HG02970 (cell line): ENCODE measurements at regions not wholly inside any gene's neighbourhood (a gene's known extent, or its start where the extent isn't known, plus 50 kb on each side); places are given as distances from the start of the nearest gene placed in this dataset.

Experiments
- ATAC-seq: cut with Tn5 transposase; IDR thresholded peaks from one replicate; pipeline ENCODE4 v1.9.1; 2021; ENCODE audit warnings: mild to moderate bottlenecking, moderate library complexity, moderate number of reproducible peaks; ENCODE audit not compliant: unreplicated experiment, low FRiP score

GRCh38 chr10:131618587-131619267 lies 282.1 kb upstream of the PPP2R2D start:
- ATAC-seq = no peak

- ATAC-seq = no peak
Observed at GRCh38 chr10:131620314-131620713, 280.5 kb upstream of the PPP2R2D start.

GRCh38 chr10:131620904-131621303 lies 279.9 kb upstream of the PPP2R2D start:
- no peak for ATAC-seq

DNA sequence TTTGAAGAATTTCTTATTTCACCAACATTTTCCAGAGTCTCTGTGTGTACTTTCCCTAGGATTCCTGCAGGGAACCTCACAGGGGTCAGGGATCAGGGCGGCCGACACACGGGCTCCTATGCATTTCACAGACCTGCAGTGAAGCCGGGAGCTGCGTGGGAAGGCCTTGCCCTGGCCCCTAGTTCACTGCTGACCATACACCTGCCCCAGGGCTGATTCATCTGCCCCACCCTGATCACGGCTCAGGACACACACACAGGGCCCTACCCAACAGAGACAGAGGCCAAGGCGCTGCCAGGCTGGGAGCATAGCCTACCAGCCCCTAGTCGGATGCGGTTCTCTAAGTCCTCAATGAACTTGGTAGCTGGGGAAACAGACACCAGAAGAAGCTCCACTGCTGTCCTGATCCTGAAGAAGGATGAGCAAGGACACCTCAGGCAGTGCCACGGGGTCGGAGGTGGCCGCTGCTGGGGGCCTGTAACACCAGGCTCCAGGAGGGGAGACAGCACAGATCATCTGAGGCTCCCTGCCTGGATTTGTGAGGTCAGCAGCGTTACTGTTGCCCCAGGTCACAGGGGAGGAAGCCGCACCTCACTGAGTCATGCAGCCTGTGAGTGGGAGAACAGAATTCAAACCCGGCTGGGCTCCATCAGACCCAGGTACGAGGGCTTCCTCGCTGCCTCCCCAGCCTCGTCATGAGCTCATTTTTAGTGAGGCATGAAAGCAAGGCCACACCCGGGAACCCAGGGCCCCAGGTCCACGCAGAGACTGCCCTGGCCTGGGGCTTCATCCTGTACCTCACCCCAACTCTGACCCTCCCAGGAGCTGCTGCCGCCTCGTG lies 278.8 kb upstream of the PPP2R2D start:
- no peak for ATAC-seq

GRCh38 chr10:131625041-131625440 lies 275.8 kb upstream of the PPP2R2D start:
- no peak for ATAC-seq

DNA sequence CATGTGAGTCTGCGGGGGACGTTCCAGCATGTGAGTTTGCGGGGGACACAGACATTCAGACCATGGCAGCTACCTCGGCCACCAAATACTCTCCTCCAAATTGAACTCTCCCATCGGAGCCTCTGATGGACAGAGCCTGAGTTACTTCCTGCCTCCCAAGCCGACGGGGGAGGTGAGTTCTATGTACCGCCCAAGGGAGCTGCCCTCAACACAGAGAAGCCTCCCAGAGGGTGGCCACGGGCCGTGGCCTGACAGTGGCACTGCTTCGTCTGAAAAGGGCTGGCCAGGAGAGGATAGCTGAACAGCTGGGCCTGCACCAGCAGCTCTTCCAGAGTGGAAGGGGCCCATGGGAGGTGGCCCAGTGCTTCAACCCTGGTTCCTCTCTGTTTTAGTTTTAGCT lies 274.5 kb upstream of the PPP2R2D start:
- ATAC-seq = no peak

- no peak for ATAC-seq
Observed at GRCh38 chr10:131629026-131629770, 271.6 kb upstream of the PPP2R2D start.

DNA sequence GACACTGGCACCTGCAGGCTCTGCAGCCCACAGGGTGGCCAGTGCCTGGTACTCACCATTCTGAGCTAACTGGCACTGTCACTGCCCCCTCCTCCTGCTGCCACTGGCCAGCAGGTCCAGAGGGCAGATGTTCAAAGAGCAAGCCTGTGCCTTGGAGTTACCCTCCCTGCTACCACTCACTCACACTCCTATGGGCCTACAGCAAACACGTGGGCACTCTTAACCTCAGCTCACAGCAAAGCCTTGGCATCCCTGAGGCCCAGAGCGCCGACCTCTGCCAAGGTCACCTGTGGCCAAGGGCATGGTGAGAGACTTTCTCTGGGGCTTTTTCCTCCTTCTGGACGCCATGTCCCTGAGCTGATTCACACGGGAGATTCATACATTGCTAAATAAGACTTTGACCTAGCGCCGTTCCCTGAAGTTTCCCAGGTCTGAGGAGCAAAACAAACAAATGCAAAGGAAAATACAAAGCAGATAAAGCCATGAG lies 270.0 kb upstream of the PPP2R2D start:
- no peak for ATAC-seq

GRCh38 chr10:131631619-131632018 lies 269.2 kb upstream of the PPP2R2D start:
- ATAC-seq = no peak

- no peak for ATAC-seq
Observed at GRCh38 chr10:131635564-131636015, 265.2 kb upstream of the PPP2R2D start.

DNA sequence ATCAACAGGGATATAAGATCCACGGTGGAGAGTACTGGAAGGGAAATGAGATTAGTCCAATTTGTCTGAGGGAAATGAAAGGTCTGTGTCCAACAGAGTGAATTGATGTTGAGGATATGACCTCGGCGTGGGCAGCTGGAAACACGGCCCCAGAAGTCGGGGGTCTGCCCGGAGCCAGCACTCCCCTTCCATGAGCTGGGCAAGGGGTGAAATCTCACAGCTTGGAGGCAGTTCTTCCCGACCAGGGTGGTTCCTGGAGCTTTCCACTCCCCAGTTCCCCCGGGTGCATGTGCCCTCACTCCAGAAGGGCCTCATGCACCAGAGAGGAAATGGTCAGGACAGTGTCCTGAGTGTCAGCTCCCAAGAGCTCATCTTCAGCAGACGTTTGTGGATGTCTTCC lies 264.7 kb upstream of the PPP2R2D start:
- ATAC-seq = no peak

DNA sequence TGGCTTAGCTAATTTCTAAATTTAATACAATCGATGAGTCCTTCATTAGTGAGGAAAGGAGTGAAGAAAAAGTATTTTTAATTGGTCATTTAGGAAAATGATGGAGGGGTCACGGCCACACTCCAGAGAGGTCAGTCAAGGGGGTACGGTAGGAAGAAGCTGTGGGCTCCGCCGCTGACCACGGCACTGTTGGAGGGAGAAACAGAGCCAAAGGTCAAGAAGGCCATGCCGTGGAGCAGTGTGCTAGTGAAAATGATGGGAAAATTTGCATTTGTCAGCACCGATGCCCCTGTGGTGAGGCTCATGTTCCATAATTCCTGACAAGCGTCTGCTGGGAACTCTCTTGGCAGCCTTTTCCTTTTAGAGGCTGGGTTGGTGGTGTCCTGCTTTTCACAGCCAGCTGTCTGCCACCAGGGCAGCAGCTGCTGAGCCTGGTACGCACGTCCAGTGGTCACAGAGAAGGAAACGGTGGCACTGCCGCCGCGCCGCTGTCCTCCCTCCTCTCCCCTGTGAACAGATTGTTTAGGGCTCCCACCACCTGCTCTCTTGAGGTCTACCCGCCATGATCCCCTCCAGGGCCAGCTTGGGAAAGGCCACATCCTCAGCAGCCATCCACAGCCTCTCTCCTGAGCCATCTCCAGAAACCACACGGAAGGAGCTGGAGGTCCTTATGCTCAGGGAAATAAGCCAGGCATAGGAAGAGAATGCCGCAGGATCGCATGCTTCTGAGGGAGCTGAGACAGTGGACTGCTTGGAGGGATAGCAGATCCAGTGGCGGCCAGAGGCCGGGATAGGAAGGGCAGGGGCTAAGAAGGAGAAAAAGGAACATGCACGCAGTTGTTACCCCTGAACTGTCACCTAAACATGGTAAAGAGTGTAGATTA lies 263.7 kb upstream of the PPP2R2D start:
- ATAC-seq = no peak

- no peak for ATAC-seq
Observed at GRCh38 chr10:131638049-131638879, 262.5 kb upstream of the PPP2R2D start.

- no peak for ATAC-seq
Observed at GRCh38 chr10:131638880-131639278, 261.9 kb upstream of the PPP2R2D start.

- no peak for ATAC-seq
Observed at GRCh38 chr10:131640045-131640644, 260.7 kb upstream of the PPP2R2D start.

DNA sequence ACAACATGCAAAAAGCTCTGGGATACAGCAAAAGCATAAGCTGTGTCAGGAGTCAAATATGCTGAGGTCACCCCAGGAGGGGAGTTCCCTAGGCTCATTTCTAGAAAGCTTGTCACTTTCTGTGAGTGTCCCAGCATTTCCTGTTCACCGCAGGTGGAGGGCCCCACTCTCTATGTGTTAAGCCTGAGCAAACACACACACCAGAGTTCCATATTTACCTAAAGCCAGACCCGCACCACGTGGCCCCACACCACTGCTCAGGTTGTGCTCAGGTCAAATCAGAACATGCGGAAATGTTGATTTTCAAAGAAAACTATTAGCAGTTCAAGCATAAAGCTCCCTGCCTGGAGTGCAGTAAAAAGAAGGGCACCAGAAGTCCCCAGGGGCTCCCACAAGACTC lies 259.6 kb upstream of the PPP2R2D start:
- ATAC-seq = peak; percentile 99

DNA sequence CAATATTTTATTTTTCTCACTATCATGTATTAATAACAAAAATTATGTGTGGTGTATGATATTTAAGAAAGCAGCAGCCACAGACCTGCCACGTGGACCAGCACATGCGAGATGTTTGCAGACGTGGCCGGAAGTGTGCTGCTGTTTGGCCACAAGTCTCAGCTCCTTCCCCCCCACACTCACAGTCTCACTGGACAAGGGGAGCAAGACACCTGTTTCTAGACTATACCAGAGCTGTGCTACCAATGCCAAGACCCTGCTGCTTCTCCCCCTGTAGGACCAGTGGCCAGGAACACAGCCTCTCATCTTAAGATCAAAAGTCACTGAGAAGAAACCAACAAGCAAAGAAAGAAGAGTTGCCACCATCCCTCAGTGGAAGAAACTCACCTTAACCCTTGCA lies 258.9 kb upstream of the PPP2R2D start:
- no peak for ATAC-seq

DNA sequence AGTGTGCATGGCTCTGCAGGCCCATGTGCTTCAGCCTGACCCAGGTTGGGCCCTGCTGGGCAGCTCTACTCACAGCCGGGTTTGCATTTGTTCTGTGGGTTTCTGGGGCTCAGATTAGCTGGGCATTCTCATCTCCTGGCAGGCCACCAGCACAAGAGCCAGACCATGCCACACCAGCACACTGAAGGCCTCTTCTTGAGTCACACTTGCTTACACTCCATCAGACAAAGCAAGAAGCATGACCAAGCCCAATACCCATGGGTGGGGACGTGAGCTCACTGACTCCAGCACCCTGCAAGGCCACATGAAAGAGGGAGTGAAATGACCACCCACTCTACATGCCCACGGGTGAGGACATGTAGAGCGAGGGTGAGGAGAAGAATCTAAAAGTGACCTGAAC lies 257.8 kb upstream of the PPP2R2D start:
- no peak for ATAC-seq

DNA sequence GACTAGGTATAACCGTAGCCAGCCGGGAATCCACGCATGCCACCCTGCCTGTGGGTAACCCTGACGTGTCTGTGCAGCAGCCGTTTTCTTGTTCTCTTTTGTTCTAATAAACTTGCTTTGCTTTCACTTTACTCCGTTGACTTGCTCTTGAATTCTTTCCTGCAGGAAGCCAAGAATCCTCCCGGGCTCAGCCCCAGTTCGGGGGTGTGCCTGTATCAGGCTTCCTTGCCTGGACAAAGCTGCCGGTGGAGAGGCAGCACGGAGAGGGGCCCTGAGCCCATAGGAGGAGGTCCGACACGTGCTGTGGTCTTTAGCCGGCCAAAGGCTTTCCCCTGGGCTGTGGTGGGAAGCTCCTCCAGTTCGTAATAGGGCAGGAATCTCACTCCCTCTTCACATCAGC lies 256.5 kb upstream of the PPP2R2D start:
- no peak for ATAC-seq
